Osteoblast (primary cell): ENCODE measurements at regions not wholly inside any gene's neighbourhood (a gene's known extent, or its start where the extent isn't known, plus 50 kb on each side); places are given as distances from the start of the nearest gene placed in this dataset.

Source experiments
- DNase-seq: peaks from one replicate; pipeline ENCODE4 v3.0.0; 2011; ENCODE audit warnings: low spot score, mixed read lengths; ENCODE audit not compliant: insufficient read length; ENCODE audit errors: missing footprints
- H2AFZ ChIP-seq: 2 replicates; pipeline ENCODE4 v1.6.0; 2011; ENCODE audit warnings: mild to moderate bottlenecking, low read length
- H3K27ac ChIP-seq: 2 replicates; pipeline ENCODE4 v1.5.1; 2011; ENCODE audit warnings: mild to moderate bottlenecking, low read depth, low read length, moderate library complexity
- H3K27me3 ChIP-seq: 2 replicates; pipeline ENCODE4 v1.6.0; 2012; ENCODE audit warnings: mild to moderate bottlenecking, control low read depth, inconsistent platforms, low read length, moderate library complexity; ENCODE audit not compliant: insufficient read depth
- H3K36me3 ChIP-seq: 2 replicates; pipeline ENCODE4 v1.5.1; 2011; ENCODE audit warnings: mild to moderate bottlenecking, low read length, control low read depth, moderate library complexity; ENCODE audit not compliant: insufficient read depth
- H3K4me1 ChIP-seq: 2 replicates; pipeline ENCODE4 v1.5.1; 2011; ENCODE audit warnings: mild to moderate bottlenecking, low read length, control low read depth, moderate library complexity; ENCODE audit not compliant: insufficient read depth
- H3K4me2 ChIP-seq: 2 replicates; pipeline ENCODE4 v1.6.0; 2011; ENCODE audit warnings: mild to moderate bottlenecking, low read length; ENCODE audit not compliant: insufficient read depth
- H3K4me3 ChIP-seq: fragments of 200-600 bp; sonication (generic); 3 replicates; pipeline ENCODE4 v1.5.1; 2012; ENCODE audit warnings: mild to moderate bottlenecking, low read length, inconsistent platforms; ENCODE audit not compliant: insufficient read depth
- H3K79me2 ChIP-seq: 2 replicates; pipeline ENCODE4 v1.6.0; 2012; ENCODE audit warnings: mild to moderate bottlenecking, low read length, control low read depth, inconsistent platforms; ENCODE audit not compliant: insufficient read depth
- H3K9me3 ChIP-seq: 2 replicates; pipeline ENCODE4 v1.5.1; 2011; ENCODE audit warnings: low read depth, low read length, control low read depth
- H4K20me1 ChIP-seq: 2 replicates; pipeline ENCODE4 v1.6.0; 2012; ENCODE audit warnings: mild to moderate bottlenecking, low read length, control low read depth; ENCODE audit not compliant: insufficient read depth
- CTCF ChIP-seq: IDR thresholded peaks from 2 replicates; pipeline ENCODE4 v1.5.1; 2011; ENCODE audit warnings: mild to moderate bottlenecking, low read depth, low read length, moderate library complexity; ENCODE audit errors: extremely low read depth

GRCh38 chr16:55380485-55380884 lies 56.5 kb downstream of the IRX6 start:
- Histone ChIP-seq H3K9me3 (no peaks in the 10 kb centered on the region), H3K36me3 (no peaks in the 10 kb centered on the region), H3K4me2 (no peak overlapping the region), H3K4me3 (no peak overlapping the region), H3K4me1 (no peaks in the 10 kb centered on the region), H3K79me2 (no peaks in the 10 kb centered on the region), H3K27ac (no peak overlapping the region), H3K27me3 (no peaks in the 10 kb centered on the region), H2AFZ (no peak overlapping the region), H4K20me1 (no peaks in the 10 kb centered on the region)
- no peak for TF ChIP-seq CTCF
- DNase-seq: no peak

GRCh38 chr16:55384288-55385247 lies 60.6 kb downstream of the IRX6 start:
- no peak overlapping the region for H2AFZ ChIP-seq
- no peak overlapping the region for H3K27ac ChIP-seq
- H3K27me3 ChIP-seq: no peaks in the 10 kb centered on the region
- H3K4me2 ChIP-seq: no peak overlapping the region
- H3K4me3 ChIP-seq: no peak overlapping the region
- no peaks in the 10 kb centered on the region for H3K4me1 ChIP-seq
- H4K20me1 ChIP-seq: no peaks in the 10 kb centered on the region
- H3K36me3 ChIP-seq: no peaks in the 10 kb centered on the region
- H3K79me2 ChIP-seq: no peaks in the 10 kb centered on the region
- TF ChIP-seq CTCF: no peak
- DNase-seq: no peak
- H3K9me3 ChIP-seq: no peaks in the 10 kb centered on the region

GRCh38 chr16:55385359-55385758 lies 61.4 kb downstream of the IRX6 start:
- Histone ChIP-seq H3K79me2 (no peaks in the 10 kb centered on the region), H3K36me3 (no peaks in the 10 kb centered on the region), H2AFZ (no peak overlapping the region), H3K4me2 (no peak overlapping the region), H3K27me3 (no peaks in the 10 kb centered on the region), H3K9me3 (no peaks in the 10 kb centered on the region), H3K4me1 (no peaks in the 10 kb centered on the region), H3K27ac (no peak overlapping the region), H4K20me1 (no peaks in the 10 kb centered on the region), H3K4me3 (no peak overlapping the region)
- DNase-seq: no peak
- no peak for TF ChIP-seq CTCF

GRCh38 chr16:55386534-55387296 lies 62.7 kb downstream of the IRX6 start:
- H2AFZ ChIP-seq: no peak overlapping the region
- H3K27me3 ChIP-seq: no peaks in the 10 kb centered on the region
- no peak overlapping the region for H3K4me3 ChIP-seq
- TF ChIP-seq CTCF: no peak
- no peaks in the 10 kb centered on the region for H3K9me3 ChIP-seq
- H3K4me1 ChIP-seq: no peaks in the 10 kb centered on the region
- DNase-seq: no peak
- no peaks in the 10 kb centered on the region for H3K79me2 ChIP-seq
- H4K20me1 ChIP-seq: no peaks in the 10 kb centered on the region
- H3K4me2 ChIP-seq: no peak overlapping the region
- H3K36me3 ChIP-seq: no peaks in the 10 kb centered on the region
- H3K27ac ChIP-seq: no peak overlapping the region
